Fibroblast of lung (primary cell): ENCODE measurements at regions not wholly inside any gene's neighbourhood (a gene's known extent, or its start where the extent isn't known, plus 50 kb on each side); places are given as distances from the start of the nearest gene placed in this dataset.

Experiments
- CTCF ChIP-seq, 2 donors: IDR thresholded peaks in 1 of 2; conservative IDR thresholded peaks in 1 of 2; 1 replicate in 1 of 2; 2 replicates in 1 of 2; pipeline ENCODE4 v1.5.1; 2011 to 2012; ENCODE audit warnings: low read length in 2 of 2, control low read depth in 1 of 2, inconsistent platforms in 1 of 2, low read depth in 1 of 2, mild to moderate bottlenecking in 1 of 2
- EZH2 ChIP-seq: IDR thresholded peaks from 2 replicates; pipeline ENCODE4 v1.5.1; 2012; ENCODE audit warnings: low read length, control low read depth, mild to moderate bottlenecking; ENCODE audit errors: missing control alignments

- TF ChIP-seq CTCF (conservative IDR thresholded peaks at IDR 0.05 in 1 of 2, IDR thresholded peaks at IDR 0.05 in 1 of 2; ENCODE audit: low read depth in 1 of 2, low read length in 2 of 2) (no peak), EZH2 (no peak)
Measured at GRCh38 chr11:81895258-81895657, 838.4 kb downstream of the FAM181B start.
